SK-N-SH treated with all-trans-retinoic acid at 6 μM for 48 hours (cell line): ENCODE measurements at regions not wholly inside any gene's neighbourhood (a gene's known extent, or its start where the extent isn't known, plus 50 kb on each side); places are given as distances from the start of the nearest gene placed in this dataset.

Experiments
- ARNTL ChIP-seq: fragments of 450-650 bp; formaldehyde crosslinking; IDR thresholded peaks from 2 replicates; pipeline ENCODE4 v1.5.0; 2020; ENCODE audit warnings: low read depth, mild to moderate bottlenecking, moderate library complexity, borderline replicate concordance
- ESRRG ChIP-seq: fragments of 250-450 bp; sonication (Bioruptor Pico); IDR thresholded peaks from 2 replicates; pipeline ENCODE4 v1.6.1; 2021; ENCODE audit warnings: mild to moderate bottlenecking
- GLIS3 ChIP-seq: fragments of 250-450 bp; sonication (Bioruptor Pico); IDR thresholded peaks from 2 replicates; pipeline ENCODE4 v1.5.0; 2020; ENCODE audit warnings: mild to moderate bottlenecking, moderate library complexity
- ISL1 ChIP-seq: fragments of 250-450 bp; sonication (Bioruptor Pico); IDR thresholded peaks from 2 replicates; pipeline ENCODE4 v2.1.2; 2022; ENCODE audit warnings: mild to moderate bottlenecking, moderate library complexity
- OSR1 ChIP-seq: fragments of 250-450 bp; sonication (Bioruptor Pico); IDR thresholded peaks from 2 replicates; pipeline ENCODE4 v1.8.0; 2022; ENCODE audit warnings: moderate library complexity, mild to moderate bottlenecking, inconsistent platforms
- PATZ1 ChIP-seq: fragments of 250-450 bp; sonication (Bioruptor Pico); IDR thresholded peaks from 2 replicates; pipeline ENCODE4 v1.8.0; 2020; ENCODE audit warnings: mild to moderate bottlenecking, moderate library complexity, borderline replicate concordance
- POU6F1 ChIP-seq: fragments of 250-450 bp; sonication (Bioruptor Pico); IDR thresholded peaks from 2 replicates; pipeline ENCODE4 v1.8.0; 2021; ENCODE audit warnings: low read depth, mild to moderate bottlenecking, moderate library complexity, borderline replicate concordance
- PPARA ChIP-seq: fragments of 250-450 bp; sonication (Bioruptor Pico); IDR thresholded peaks from 2 replicates; pipeline ENCODE4 v1.5.0; 2020; ENCODE audit warnings: mild to moderate bottlenecking, borderline replicate concordance
- RARB ChIP-seq: fragments of 250-450 bp; sonication (Bioruptor Pico); IDR thresholded peaks from 2 replicates; pipeline ENCODE4 v1.8.0; 2021; ENCODE audit warnings: mild to moderate bottlenecking, moderate library complexity
- ZNF70 ChIP-seq: fragments of 450-650 bp; formaldehyde crosslinking; IDR thresholded peaks from 2 replicates; pipeline ENCODE4 v1.5.0; 2020; ENCODE audit warnings: mild to moderate bottlenecking, moderate library complexity
- ZNF8 ChIP-seq: fragments of 450-650 bp; formaldehyde crosslinking; IDR thresholded peaks from 2 replicates; pipeline ENCODE4 v1.5.0; 2020; ENCODE audit warnings: mild to moderate bottlenecking, moderate library complexity

- TF ChIP-seq ARNTL (CRISPR knock-in tag): no peak
- no peak for TF ChIP-seq PATZ1 (CRISPR knock-in tag)
- no peak for TF ChIP-seq ESRRG (CRISPR knock-in tag)
- no peak for TF ChIP-seq PPARA
- TF ChIP-seq RARB (CRISPR knock-in tag): no peak
- no peak for TF ChIP-seq OSR1 (CRISPR knock-in tag)
- TF ChIP-seq ISL1: no peak
- TF ChIP-seq ZNF70 (CRISPR knock-in tag): no peak
- no peak for TF ChIP-seq POU6F1 (CRISPR knock-in tag)
- TF ChIP-seq ZNF8 (CRISPR knock-in tag): no peak
- TF ChIP-seq GLIS3 (CRISPR knock-in tag): no peak
Observed at GRCh38 chr10:125592897-125593296, 90.1 kb downstream of the TEX36 start.
